ENCODE measurements at regions not wholly inside any gene's neighbourhood (a gene's known extent, or its start where the extent isn't known, plus 50 kb on each side); places are given as distances from the start of the nearest gene placed in this dataset.

- no peak for TF ChIP-seq CTCF (CRISPR knock-in tag; IDR thresholded peaks at IDR 0.05)
- TF ChIP-seq PHF21A (CRISPR knock-in tag; IDR thresholded peaks at IDR 0.05), result no peak
- TF ChIP-seq ZNF317 (CRISPR knock-in tag; IDR thresholded peaks at IDR 0.05), result no peak
- TF ChIP-seq GATAD1 (CRISPR knock-in tag; IDR thresholded peaks at IDR 0.05), result no peak
- no peak for TF ChIP-seq MEIS1 (CRISPR knock-in tag; IDR thresholded peaks at IDR 0.05; ENCODE audit: borderline replicate concordance)
- no peak for TF ChIP-seq HDAC2 (CRISPR knock-in tag; IDR thresholded peaks at IDR 0.05)
- TF ChIP-seq MAX (IDR thresholded peaks at IDR 0.05), result no peak
- no peak for TF ChIP-seq SOX6 (IDR thresholded peaks at IDR 0.05)
- no peak for TF ChIP-seq SOX6 (CRISPR knock-in tag; IDR thresholded peaks at IDR 0.05)
- no peak for TF ChIP-seq POLR2AphosphoS5 (IDR thresholded peaks at IDR 0.05; ENCODE audit: low read depth, low read length)
- no peak for TF ChIP-seq HMG20A (CRISPR knock-in tag; IDR thresholded peaks at IDR 0.05; ENCODE audit: borderline replicate concordance)
Measured at GRCh38 chr20:1819311-1820137, 75.7 kb upstream of the SIRPA start.

Measured in HepG2 (cell line).